ENCODE measurements at regions not wholly inside any gene's neighbourhood (a gene's known extent, or its start where the extent isn't known, plus 50 kb on each side); places are given as distances from the start of the nearest gene placed in this dataset.

- in situ Hi-C loops (cut with MboI; ENCODE audit: low pct_unique_long_range_greater_than_20kb, low sequenced_read_pairs) = no loop called here
- no peak for DNase-seq
Observed at GRCh38 chr11:128239306-128239705, 348.1 kb downstream of the ETS1 start.

DNA sequence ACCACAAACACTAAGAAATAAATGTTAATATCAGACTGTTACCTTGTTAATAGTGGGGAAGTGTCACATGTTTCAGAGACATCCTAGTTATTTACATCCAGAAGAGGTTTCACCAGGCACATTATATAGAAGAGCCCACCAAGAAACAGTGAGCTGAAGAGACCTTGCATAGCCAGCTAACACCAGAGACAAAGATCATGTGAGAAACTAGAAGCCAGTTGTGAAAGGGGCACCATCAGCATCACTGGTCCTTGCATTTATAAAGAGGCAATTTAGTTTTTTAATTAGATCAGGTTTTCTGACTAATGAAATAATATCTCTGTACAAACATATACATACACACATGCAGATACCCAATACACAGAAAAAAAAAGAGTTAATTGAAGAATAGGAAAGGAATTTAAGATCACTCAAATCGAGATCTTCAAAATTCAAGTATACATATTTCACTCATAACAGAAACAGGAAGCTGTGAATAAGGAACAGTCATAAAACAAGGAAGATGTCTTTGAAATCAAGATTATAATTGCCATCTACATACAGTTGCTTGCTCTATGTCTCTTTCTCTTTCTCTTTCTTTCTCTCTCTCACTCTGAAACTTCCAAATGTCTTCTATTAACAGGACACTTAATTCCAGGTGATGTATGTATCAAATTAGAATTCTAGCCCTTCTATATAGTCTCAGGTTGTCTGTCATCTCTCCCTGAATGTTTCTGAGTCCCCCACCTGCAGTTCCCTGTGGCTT, 348.7 kb downstream of the ETS1 start:
- in situ Hi-C loops (cut with MboI; ENCODE audit: low pct_unique_long_range_greater_than_20kb, low sequenced_read_pairs) = no loop called here
- no peak for DNase-seq

GRCh38 chr11:128236506-128237498, 350.6 kb downstream of the ETS1 start:
- in situ Hi-C loops (cut with MboI; ENCODE audit: low pct_unique_long_range_greater_than_20kb, low sequenced_read_pairs) = no loop called here
- DNase-seq = no peak

DNA sequence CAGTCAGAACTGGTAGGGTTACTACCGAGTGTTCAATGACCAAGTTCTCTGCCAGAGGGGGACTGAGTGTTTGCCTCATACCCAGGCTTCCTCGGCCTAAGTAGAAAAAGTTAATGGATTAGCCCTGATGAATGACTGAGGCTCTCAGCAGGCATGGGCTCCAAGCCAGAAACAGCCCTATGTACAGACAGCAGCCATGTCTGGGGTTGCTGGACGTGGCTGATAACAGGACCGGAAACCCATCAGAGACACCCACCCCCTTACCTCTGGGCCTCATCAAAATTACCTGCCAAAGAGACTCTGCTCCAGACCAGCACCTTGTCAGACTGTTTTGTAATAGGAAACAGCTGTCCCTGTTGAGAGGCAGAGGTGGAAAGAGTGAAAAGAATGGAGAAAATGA, 351.4 kb downstream of the ETS1 start:
- in situ Hi-C loops (cut with MboI; ENCODE audit: low pct_unique_long_range_greater_than_20kb, low sequenced_read_pairs) = no loop called here
- no peak for DNase-seq

- no peak for DNase-seq
Observed at GRCh38 chr11:128235426-128235825, 351.9 kb downstream of the ETS1 start.

GRCh38 chr11:128234143-128234542, 353.2 kb downstream of the ETS1 start:
- in situ Hi-C loops (cut with MboI; ENCODE audit: low pct_unique_long_range_greater_than_20kb, low sequenced_read_pairs) = no loop called here

More at GRCh38 chr11:128235426-128235825, 351.9 kb downstream of the ETS1 start:
- in situ Hi-C loops (cut with MboI; ENCODE audit: low pct_unique_long_range_greater_than_20kb, low sequenced_read_pairs) = no loop called here

GRCh38 chr11:128232588-128232987, 354.8 kb downstream of the ETS1 start:
- in situ Hi-C loops (cut with MboI; ENCODE audit: low pct_unique_long_range_greater_than_20kb, low sequenced_read_pairs) = no loop called here
- no peak for DNase-seq

More at GRCh38 chr11:128234143-128234542, 353.2 kb downstream of the ETS1 start:
- no peak for DNase-seq

DNA sequence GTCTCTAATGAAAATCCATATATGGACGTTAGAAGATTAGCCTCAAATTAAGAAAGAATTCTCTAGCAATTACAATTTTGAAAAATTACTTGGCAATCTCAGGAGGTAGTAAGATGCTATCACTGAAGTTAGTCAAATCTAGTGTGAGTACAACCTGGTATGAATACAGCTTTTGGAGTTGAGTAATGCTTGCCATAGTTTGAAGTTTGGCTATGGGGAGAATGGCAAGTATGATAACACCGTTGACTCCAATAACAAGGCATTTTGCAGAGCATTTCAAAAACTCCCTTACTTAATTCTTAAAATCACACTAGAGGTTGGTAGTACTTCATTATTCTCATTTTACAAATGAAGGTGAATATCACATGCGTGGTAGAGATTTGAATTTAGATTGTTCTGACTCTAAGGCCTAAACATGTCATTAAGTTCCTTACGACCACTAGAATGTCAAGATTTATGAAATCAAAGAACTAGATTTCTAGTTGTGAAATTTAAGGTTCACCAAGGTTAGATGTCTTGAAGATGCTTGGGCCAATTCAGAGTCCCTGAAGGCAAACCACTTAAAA, 355.4 kb downstream of the ETS1 start:
- in situ Hi-C loops (cut with MboI; ENCODE audit: low pct_unique_long_range_greater_than_20kb, low sequenced_read_pairs) = no loop called here
- no peak for DNase-seq

- in situ Hi-C loops (cut with MboI; ENCODE audit: low pct_unique_long_range_greater_than_20kb, low sequenced_read_pairs) = no loop called here
- no peak for DNase-seq
Observed at GRCh38 chr11:128227466-128227865, 359.9 kb downstream of the ETS1 start.

GRCh38 chr11:128226106-128226716, 361.1 kb downstream of the ETS1 start:
- no peak for DNase-seq
- in situ Hi-C loops (cut with MboI; ENCODE audit: low pct_unique_long_range_greater_than_20kb, low sequenced_read_pairs) = no loop called here

GRCh38 chr11:128222245-128222884, 365.0 kb downstream of the ETS1 start:
- in situ Hi-C loops (cut with MboI; ENCODE audit: low pct_unique_long_range_greater_than_20kb, low sequenced_read_pairs) = no loop called here
- DNase-seq = no peak

DNA sequence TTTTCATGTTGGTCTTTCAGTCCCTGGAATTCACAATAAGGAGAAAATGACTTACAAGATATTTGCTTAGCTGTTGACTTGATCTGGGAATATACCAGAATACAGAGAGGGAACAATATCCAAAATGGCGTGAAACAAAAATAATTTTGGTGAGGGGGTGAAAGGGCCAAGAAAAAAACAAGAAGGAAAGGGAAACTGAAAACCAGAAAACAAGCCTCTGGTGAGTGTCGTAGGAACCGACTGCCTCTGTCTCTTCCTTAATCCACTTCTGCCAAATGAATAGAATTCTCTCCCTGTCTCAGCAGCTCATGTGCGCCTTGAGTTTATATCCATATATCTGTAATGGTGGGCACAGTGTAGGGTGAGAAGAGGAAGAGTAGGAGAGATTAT, 367.6 kb downstream of the ETS1 start:
- in situ Hi-C loops (cut with MboI; ENCODE audit: low pct_unique_long_range_greater_than_20kb, low sequenced_read_pairs) = no loop called here
- no peak for DNase-seq

GRCh38 chr11:128216198-128216597, 371.2 kb downstream of the ETS1 start:
- DNase-seq = no peak
- in situ Hi-C loops (cut with MboI; ENCODE audit: low pct_unique_long_range_greater_than_20kb, low sequenced_read_pairs) = no loop called here

DNA sequence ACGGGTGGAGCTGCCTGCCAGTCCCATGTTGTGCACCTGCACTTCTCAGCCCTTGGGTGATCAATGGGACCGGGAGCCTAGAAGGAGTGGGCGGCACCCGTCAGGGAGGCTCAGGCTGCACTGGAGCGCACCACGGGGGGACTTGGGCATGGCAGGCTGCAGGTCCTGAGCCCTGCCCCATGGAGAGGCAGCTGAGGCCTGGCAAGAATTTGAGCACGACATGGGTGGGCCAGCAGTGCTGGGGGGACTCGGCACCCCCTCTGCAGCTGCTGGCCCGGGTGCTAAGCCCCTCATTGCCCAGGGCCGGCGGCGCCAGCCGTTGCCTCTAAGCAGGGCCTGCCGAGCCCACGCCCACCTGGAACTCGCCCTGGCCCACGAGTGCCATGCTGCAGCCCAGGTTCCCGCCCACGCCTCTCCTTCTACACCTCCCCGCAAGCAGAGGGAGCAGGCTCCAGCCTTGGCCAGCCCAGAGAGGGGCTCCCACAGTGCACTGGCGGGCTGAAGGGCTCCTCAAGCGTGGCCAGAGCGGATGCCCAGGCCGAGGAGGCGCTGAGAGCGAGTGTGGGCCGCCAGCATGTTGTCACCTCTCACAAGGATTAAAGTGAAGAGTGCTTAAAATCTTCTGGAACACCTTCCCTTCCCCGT, 372.0 kb downstream of the ETS1 start:
- in situ Hi-C loops (cut with MboI; ENCODE audit: low pct_unique_long_range_greater_than_20kb, low sequenced_read_pairs) = no loop called here
- no peak for DNase-seq

GRCh38 chr11:128214263-128214662, 373.1 kb downstream of the ETS1 start:
- in situ Hi-C loops (cut with MboI; ENCODE audit: low pct_unique_long_range_greater_than_20kb, low sequenced_read_pairs) = no loop called here

GRCh38 chr11:128213461-128213860, 373.9 kb downstream of the ETS1 start:
- in situ Hi-C loops (cut with MboI; ENCODE audit: low pct_unique_long_range_greater_than_20kb, low sequenced_read_pairs) = no loop called here
- DNase-seq = no peak

More at GRCh38 chr11:128214263-128214662, 373.1 kb downstream of the ETS1 start:
- no peak for DNase-seq

GRCh38 chr11:128212324-128212723, 375.0 kb downstream of the ETS1 start:
- in situ Hi-C loops (cut with MboI; ENCODE audit: low pct_unique_long_range_greater_than_20kb, low sequenced_read_pairs) = no loop called here
- no peak for DNase-seq

DNA sequence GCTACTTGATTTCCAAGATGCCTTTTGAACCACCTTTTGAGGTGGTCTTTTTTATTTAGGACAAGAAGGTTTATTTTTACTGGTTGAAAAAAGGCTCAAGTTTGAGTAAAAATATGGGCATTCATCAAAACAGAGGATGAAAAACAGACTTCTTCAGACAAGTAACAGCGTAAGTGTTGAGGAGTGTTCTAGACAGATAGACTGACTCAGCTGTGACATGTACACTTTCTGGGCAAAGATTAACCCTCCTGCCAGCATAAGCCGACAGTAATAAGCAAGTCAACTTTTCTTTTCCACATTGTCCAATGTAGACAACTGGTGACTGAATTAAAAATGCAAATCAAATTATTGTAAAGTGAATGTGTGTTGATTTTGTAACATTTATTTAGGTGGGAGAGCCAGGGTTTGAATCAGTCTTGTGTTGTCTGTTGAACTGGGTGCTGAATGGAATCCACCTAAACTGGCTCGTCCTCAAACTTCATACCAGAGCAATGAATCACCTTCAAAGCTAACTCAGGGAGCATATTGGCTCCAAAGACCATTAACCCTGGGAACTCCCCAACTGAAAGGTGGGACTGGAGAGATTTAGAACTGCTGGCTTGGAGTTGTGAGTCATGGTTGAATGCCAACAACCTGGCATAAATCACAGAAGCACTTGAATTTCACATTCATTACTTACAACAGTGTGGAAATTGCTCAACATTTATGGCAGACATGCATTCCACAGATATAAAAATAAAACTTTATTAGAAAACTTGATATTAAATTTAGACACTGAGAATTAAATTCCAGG, 377.0 kb downstream of the ETS1 start:
- no peak for DNase-seq

More for the DNA sequence above, 377.0 kb downstream of the ETS1 start:
- in situ Hi-C loops (cut with MboI; ENCODE audit: low pct_unique_long_range_greater_than_20kb, low sequenced_read_pairs) = no loop called here

All from KBM-7 (cell line).